HepG2 (cell line): ENCODE measurements at regions not wholly inside any gene's neighbourhood (a gene's known extent, or its start where the extent isn't known, plus 50 kb on each side); places are given as distances from the start of the nearest gene placed in this dataset.

Experiments used
- CC2D1A ChIP-seq: sonication (generic); formaldehyde crosslinking; IDR thresholded peaks from 2 replicates; pipeline ENCODE4 v1.8.1; 2023; ENCODE audit warnings: mild to moderate bottlenecking, missing genetic modification reagents
- FOXK2 ChIP-seq: fragments of 450-650 bp; IDR thresholded peaks from 2 replicates; pipeline ENCODE4 v1.6.1; 2016
- KDM4B ChIP-seq: sonication (generic); formaldehyde crosslinking; IDR thresholded peaks from 2 replicates; pipeline ENCODE4 v1.4.0; 2020; ENCODE audit warnings: missing genetic modification reagents
- LCORL ChIP-seq, 2 experiments: fragments of 450-650 bp in 1 of 2; sonication (generic) in 1 of 2; formaldehyde crosslinking in 1 of 2; IDR thresholded peaks; 2 replicates each; pipeline versions ENCODE4 v1.5.0 to v1.6.1; 2017 to 2020; ENCODE audit warnings: antibody characterized with exemption in 1 of 2, missing genetic modification reagents in 1 of 2
- MIER2 ChIP-seq: IDR thresholded peaks from 2 replicates; pipeline ENCODE4 v1.6.1; 2016; ENCODE audit warnings: missing biosample characterization, missing genetic modification reagents
- MTA1 ChIP-seq: sonication (generic); formaldehyde crosslinking; IDR thresholded peaks from 2 replicates; pipeline ENCODE4 v1.4.0; 2020; ENCODE audit warnings: missing genetic modification reagents, mild to moderate bottlenecking, borderline replicate concordance
- NR1H2 ChIP-seq: sonication (generic); formaldehyde crosslinking; IDR thresholded peaks from 2 replicates; pipeline ENCODE4 v1.8.1; 2022; ENCODE audit warnings: low read depth, missing genetic modification reagents, borderline replicate concordance
- RARG ChIP-seq: sonication (generic); formaldehyde crosslinking; IDR thresholded peaks from 2 replicates; pipeline ENCODE4 v1.4.0; 2020; ENCODE audit warnings: low read depth, mild to moderate bottlenecking, missing genetic modification reagents
- RFX5 ChIP-seq: IDR thresholded peaks from 2 replicates; pipeline ENCODE4 v1.6.1; 2011; ENCODE audit warnings: low read depth, low read length, improper control_type of control experiment
- SETDB1 ChIP-seq: sonication (generic); formaldehyde crosslinking; IDR thresholded peaks from 2 replicates; pipeline ENCODE4 v1.5.1; 2020; ENCODE audit warnings: missing genetic modification reagents, mild to moderate bottlenecking, borderline replicate concordance
- ZNF282 ChIP-seq: fragments of 450-650 bp; IDR thresholded peaks from 2 replicates; pipeline ENCODE4 v1.6.1; 2018; ENCODE audit not compliant: partially characterized antibody
- ZNF292 ChIP-seq: sonication (generic); formaldehyde crosslinking; IDR thresholded peaks from 2 replicates; pipeline ENCODE4 v1.8.1; 2022; ENCODE audit warnings: mild to moderate bottlenecking, low read depth, missing genetic modification reagents, borderline replicate concordance
- ZNF296 ChIP-seq: sonication (generic); formaldehyde crosslinking; conservative IDR thresholded peaks from 2 replicates; pipeline ENCODE4 v1.5.0; 2020; ENCODE audit warnings: mild to moderate bottlenecking, missing genetic modification reagents
- ZNF3 ChIP-seq: IDR thresholded peaks from 2 replicates; pipeline ENCODE4 v1.7.0; 2017; ENCODE audit warnings: inconsistent platforms
- ZNF570 ChIP-seq: sonication (generic); formaldehyde crosslinking; IDR thresholded peaks from 2 replicates; pipeline ENCODE4 v1.4.0; 2020; ENCODE audit warnings: mild to moderate bottlenecking, missing genetic modification reagents, borderline replicate concordance
- ZNF746 ChIP-seq: sonication (generic); formaldehyde crosslinking; IDR thresholded peaks from 2 replicates; pipeline ENCODE4 v1.8.0; 2022; ENCODE audit warnings: mild to moderate bottlenecking, missing genetic modification reagents
- TF ChIP-seq, protein P1 (sequence below): sonication (generic); formaldehyde crosslinking; IDR thresholded peaks from 2 replicates; pipeline ENCODE4 v1.5.0; 2020; ENCODE audit warnings: missing genetic modification reagents
- TF ChIP-seq, protein P2 (sequence below): IDR thresholded peaks from 2 replicates; pipeline ENCODE4 v1.6.1; 2016; ENCODE audit warnings: mild to moderate bottlenecking
- TF ChIP-seq, protein P3 (sequence below): sonication (generic); formaldehyde crosslinking; IDR thresholded peaks from 2 replicates; pipeline ENCODE4 v1.4.0; 2020; ENCODE audit warnings: missing genetic modification reagents
- TF ChIP-seq, protein P4 (sequence below): sonication (generic); formaldehyde crosslinking; IDR thresholded peaks from 2 replicates; pipeline ENCODE4 v1.5.0; 2020; ENCODE audit warnings: mild to moderate bottlenecking, missing genetic modification reagents
- TF ChIP-seq, protein P5 (sequence below): sonication (generic); formaldehyde crosslinking; conservative IDR thresholded peaks from 2 replicates; pipeline ENCODE4 v1.5.0; 2020; ENCODE audit warnings: missing genetic modification reagents

DNA sequence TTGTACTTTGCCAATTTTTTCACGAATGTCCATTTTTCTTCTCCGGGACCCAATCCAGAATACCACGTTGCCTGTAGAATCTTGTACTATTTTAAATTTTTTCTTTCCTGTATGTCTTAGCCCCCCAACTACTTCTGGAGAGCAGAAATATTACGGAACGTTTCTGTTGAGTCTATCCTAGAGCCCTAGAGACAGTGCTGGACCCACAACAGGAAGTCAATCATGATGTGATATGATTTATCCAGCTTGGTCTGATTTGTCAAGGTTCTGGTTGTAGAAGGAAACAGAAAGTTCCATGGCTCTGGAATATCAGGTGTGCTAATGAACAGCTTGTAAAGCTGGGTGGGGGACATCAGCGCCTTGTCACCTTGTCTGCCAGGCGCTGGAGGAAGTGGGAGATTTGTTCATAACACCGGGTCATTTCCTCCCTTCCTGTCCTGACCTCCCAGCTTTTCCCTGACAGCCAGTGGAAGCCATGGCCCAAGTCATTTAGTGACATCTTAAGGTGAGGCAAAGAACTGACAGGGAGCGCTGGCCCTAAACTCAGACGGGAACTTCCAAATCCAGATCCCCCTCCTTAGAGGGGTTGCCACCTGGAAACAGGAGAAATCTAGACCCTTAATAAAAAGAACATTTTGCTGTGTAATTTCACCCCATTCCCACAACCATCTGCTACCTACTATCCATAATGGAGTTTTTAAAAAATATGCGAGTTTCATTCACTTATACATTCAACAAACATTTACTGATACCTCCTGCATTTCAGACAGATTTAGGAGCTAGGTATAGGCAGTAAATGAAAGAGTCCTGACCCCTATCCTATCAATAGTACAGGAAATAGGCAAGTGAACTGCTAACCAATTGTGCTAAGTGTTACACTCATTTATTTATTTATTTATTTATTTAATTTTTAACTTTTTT lies 130.5 kb downstream of the ZFP64 start (continued):
- no peak for TF ChIP-seq MTA1
- TF ChIP-seq ZNF3 (CRISPR knock-in tag) = no peak
- no peak for TF ChIP-seq RFX5
- no peak for TF ChIP-seq ZNF296
- TF ChIP-seq, protein P1, sequence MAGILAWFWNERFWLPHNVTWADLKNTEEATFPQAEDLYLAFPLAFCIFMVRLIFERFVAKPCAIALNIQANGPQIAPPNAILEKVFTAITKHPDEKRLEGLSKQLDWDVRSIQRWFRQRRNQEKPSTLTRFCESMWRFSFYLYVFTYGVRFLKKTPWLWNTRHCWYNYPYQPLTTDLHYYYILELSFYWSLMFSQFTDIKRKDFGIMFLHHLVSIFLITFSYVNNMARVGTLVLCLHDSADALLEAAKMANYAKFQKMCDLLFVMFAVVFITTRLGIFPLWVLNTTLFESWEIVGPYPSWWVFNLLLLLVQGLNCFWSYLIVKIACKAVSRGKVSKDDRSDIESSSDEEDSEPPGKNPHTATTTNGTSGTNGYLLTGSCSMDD (CRISPR knock-in tag) = no peak
- TF ChIP-seq, protein P2, sequence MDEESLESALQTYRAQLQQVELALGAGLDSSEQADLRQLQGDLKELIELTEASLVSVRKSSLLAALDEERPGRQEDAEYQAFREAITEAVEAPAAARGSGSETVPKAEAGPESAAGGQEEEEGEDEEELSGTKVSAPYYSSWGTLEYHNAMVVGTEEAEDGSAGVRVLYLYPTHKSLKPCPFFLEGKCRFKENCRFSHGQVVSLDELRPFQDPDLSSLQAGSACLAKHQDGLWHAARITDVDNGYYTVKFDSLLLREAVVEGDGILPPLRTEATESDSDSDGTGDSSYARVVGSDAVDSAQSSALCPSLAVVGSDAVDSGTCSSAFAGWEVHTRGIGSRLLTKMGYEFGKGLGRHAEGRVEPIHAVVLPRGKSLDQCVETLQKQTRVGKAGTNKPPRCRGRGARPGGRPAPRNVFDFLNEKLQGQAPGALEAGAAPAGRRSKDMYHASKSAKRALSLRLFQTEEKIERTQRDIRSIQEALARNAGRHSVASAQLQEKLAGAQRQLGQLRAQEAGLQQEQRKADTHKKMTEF (CRISPR knock-in tag) = no peak
- TF ChIP-seq, protein P3, sequence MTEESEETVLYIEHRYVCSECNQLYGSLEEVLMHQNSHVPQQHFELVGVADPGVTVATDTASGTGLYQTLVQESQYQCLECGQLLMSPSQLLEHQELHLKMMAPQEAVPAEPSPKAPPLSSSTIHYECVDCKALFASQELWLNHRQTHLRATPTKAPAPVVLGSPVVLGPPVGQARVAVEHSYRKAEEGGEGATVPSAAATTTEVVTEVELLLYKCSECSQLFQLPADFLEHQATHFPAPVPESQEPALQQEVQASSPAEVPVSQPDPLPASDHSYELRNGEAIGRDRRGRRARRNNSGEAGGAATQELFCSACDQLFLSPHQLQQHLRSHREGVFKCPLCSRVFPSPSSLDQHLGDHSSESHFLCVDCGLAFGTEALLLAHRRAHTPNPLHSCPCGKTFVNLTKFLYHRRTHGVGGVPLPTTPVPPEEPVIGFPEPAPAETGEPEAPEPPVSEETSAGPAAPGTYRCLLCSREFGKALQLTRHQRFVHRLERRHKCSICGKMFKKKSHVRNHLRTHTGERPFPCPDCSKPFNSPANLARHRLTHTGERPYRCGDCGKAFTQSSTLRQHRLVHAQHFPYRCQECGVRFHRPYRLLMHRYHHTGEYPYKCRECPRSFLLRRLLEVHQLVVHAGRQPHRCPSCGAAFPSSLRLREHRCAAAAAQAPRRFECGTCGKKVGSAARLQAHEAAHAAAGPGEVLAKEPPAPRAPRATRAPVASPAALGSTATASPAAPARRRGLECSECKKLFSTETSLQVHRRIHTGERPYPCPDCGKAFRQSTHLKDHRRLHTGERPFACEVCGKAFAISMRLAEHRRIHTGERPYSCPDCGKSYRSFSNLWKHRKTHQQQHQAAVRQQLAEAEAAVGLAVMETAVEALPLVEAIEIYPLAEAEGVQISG (CRISPR knock-in tag) = no peak
- TF ChIP-seq KDM4B (CRISPR knock-in tag) = 0 out of 2 replicates have a peak, but pooled peaks have one; percentile 32
- TF ChIP-seq, protein P4, sequence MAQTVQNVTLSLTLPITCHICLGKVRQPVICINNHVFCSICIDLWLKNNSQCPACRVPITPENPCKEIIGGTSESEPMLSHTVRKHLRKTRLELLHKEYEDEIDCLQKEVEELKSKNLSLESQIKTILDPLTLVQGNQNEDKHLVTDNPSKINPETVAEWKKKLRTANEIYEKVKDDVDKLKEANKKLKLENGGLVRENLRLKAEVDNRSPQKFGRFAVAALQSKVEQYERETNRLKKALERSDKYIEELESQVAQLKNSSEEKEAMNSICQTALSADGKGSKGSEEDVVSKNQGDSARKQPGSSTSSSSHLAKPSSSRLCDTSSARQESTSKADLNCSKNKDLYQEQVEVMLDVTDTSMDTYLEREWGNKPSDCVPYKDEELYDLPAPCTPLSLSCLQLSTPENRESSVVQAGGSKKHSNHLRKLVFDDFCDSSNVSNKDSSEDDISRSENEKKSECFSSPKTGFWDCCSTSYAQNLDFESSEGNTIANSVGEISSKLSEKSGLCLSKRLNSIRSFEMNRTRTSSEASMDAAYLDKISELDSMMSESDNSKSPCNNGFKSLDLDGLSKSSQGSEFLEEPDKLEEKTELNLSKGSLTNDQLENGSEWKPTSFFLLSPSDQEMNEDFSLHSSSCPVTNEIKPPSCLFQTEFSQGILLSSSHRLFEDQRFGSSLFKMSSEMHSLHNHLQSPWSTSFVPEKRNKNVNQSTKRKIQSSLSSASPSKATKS (CRISPR knock-in tag) = no peak
- no peak for TF ChIP-seq RARG
- TF ChIP-seq LCORL (IDR thresholded peaks at IDR 0.05) = no peak
- peak; percentile 63; the same call in 1 of the 2 replicates for TF ChIP-seq LCORL (CRISPR knock-in tag; IDR thresholded peaks at IDR 0.05)
- TF ChIP-seq NR1H2 (CRISPR knock-in tag) = no peak
- no peak for TF ChIP-seq FOXK2
- TF ChIP-seq ZNF746 = no peak
- TF ChIP-seq SETDB1 (CRISPR knock-in tag) = peak; percentile 58; the same call in 1 of the 2 replicates
- TF ChIP-seq, protein P5, sequence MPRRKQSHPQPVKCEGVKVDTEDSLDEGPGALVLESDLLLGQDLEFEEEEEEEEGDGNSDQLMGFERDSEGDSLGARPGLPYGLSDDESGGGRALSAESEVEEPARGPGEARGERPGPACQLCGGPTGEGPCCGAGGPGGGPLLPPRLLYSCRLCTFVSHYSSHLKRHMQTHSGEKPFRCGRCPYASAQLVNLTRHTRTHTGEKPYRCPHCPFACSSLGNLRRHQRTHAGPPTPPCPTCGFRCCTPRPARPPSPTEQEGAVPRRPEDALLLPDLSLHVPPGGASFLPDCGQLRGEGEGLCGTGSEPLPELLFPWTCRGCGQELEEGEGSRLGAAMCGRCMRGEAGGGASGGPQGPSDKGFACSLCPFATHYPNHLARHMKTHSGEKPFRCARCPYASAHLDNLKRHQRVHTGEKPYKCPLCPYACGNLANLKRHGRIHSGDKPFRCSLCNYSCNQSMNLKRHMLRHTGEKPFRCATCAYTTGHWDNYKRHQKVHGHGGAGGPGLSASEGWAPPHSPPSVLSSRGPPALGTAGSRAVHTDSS = no peak
- TF ChIP-seq MIER2 (CRISPR knock-in tag) = no peak
- TF ChIP-seq ZNF282 = no peak
- TF ChIP-seq CC2D1A (CRISPR knock-in tag) = no peak
- TF ChIP-seq ZNF570 (CRISPR knock-in tag) = no peak
- TF ChIP-seq ZNF292 (CRISPR knock-in tag) = no peak
